SK-N-SH treated with all-trans-retinoic acid at 6 μM for 48 hours (cell line): ENCODE measurements at regions not wholly inside any gene's neighbourhood (a gene's known extent, or its start where the extent isn't known, plus 50 kb on each side); places are given as distances from the start of the nearest gene placed in this dataset.

Source experiments
- CSDC2 ChIP-seq: fragments of 250-450 bp; sonication (Bioruptor Pico); IDR thresholded peaks from 2 replicates; pipeline ENCODE4 v1.5.0; 2020; ENCODE audit warnings: mild to moderate bottlenecking, moderate library complexity
- ISL1 ChIP-seq: fragments of 250-450 bp; sonication (Bioruptor Pico); IDR thresholded peaks from 2 replicates; pipeline ENCODE4 v2.1.2; 2022; ENCODE audit warnings: mild to moderate bottlenecking, moderate library complexity
- ZFP3 ChIP-seq: fragments of 250-450 bp; sonication (Bioruptor Pico); IDR thresholded peaks from 2 replicates; pipeline ENCODE4 v1.5.0; 2020; ENCODE audit warnings: mild to moderate bottlenecking, moderate library complexity
- TF ChIP-seq, protein P1 (sequence below): fragments of 250-450 bp; sonication (Bioruptor Pico); IDR thresholded peaks from 2 replicates; pipeline ENCODE4 v1.5.1; 2020; ENCODE audit warnings: low read depth, mild to moderate bottlenecking, moderate library complexity

DNA sequence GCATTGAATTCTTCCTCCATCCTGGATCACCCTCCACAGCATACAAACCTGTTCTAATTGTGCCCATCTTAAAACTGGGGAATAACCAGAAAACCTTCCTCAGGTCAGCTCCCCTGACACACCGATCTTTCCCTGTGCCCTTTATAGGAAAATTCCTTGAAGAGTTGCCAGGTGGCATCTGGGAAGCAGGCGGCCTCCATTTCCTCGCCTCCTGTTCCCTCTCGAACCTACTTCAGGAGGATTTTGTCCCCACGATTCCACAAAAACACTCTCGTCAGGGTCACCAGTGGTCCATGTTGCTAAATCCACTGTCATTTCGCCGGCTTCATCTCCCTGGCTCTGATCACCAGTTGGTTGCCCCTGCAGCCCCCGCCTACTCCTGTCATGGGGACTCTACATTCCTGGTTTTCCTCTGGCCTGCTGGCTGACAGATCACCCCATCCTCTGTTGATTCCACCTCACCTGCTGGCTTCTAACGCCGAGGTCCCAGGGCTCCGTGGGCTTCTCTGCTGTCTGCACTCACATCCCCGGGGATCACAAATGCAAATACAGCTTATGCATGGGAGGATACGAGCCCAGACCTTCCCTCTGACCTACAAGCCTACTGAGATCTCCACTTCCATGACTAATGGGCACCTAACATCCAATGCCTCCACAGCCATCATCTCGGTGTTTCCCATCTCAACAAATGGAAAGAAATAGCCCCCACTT, 92.5 kb upstream of the PRDM11 start:
- no peak for TF ChIP-seq CSDC2 (CRISPR knock-in tag)
- TF ChIP-seq, protein P1, sequence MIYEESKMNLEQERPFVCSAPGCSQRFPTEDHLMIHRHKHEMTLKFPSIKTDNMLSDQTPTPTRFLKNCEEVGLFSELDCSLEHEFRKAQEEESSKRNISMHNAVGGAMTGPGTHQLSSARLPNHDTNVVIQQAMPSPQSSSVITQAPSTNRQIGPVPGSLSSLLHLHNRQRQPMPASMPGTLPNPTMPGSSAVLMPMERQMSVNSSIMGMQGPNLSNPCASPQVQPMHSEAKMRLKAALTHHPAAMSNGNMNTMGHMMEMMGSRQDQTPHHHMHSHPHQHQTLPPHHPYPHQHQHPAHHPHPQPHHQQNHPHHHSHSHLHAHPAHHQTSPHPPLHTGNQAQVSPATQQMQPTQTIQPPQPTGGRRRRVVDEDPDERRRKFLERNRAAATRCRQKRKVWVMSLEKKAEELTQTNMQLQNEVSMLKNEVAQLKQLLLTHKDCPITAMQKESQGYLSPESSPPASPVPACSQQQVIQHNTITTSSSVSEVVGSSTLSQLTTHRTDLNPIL (CRISPR knock-in tag): no peak
- TF ChIP-seq ZFP3: no peak
- no peak for TF ChIP-seq ISL1 (CRISPR knock-in tag)
